ENCODE measurements at regions not wholly inside any gene's neighbourhood (a gene's known extent, or its start where the extent isn't known, plus 50 kb on each side); places are given as distances from the start of the nearest gene placed in this dataset.

- no peak overlapping the region for H3K4me3 ChIP-seq (ENCODE audit: low read length)
- no peak overlapping the region for H3K27ac ChIP-seq (ENCODE audit: low read length)
- no peak overlapping the region for H2AFZ ChIP-seq (ENCODE audit: low read depth, low read length)
- no peaks in the 10 kb centered on the region for H3K4me1 ChIP-seq (ENCODE audit: low read length)
- H3K4me2 ChIP-seq (ENCODE audit: low read length), result no peak overlapping the region
- no peak for TF ChIP-seq CTCF (IDR thresholded peaks at IDR 0.05; ENCODE audit: low read depth, low read length)
- TF ChIP-seq EZH2phosphoT487 (IDR thresholded peaks at IDR 0.05; ENCODE audit: low read depth), result no peak
- H3K27me3 ChIP-seq (ENCODE audit: low read depth, low read length), result no peaks in the 10 kb centered on the region
- no peaks in the 10 kb centered on the region for H3K36me3 ChIP-seq (replicated peaks; ENCODE audit: low read depth, low read length)
- no peaks in the 10 kb centered on the region for H4K20me1 ChIP-seq (ENCODE audit: insufficient read depth, low read length)
- no peaks in the 10 kb centered on the region for H3K9me3 ChIP-seq (ENCODE audit: insufficient read depth, low read length)
- no peak overlapping the region for H3K9ac ChIP-seq (ENCODE audit: low read length)
- no peaks in the 10 kb centered on the region for H3K79me2 ChIP-seq (ENCODE audit: low read length)
These were observed 855.6 kb downstream of the TBC1D32 start for GRCh38 chr6:120478650-120479049.

- no peak overlapping the region for H3K4me3 ChIP-seq (ENCODE audit: low read length)
- no peaks in the 10 kb centered on the region for H3K4me1 ChIP-seq (ENCODE audit: low read length)
- H3K36me3 ChIP-seq (replicated peaks; ENCODE audit: low read depth, low read length), result no peaks in the 10 kb centered on the region
- no peaks in the 10 kb centered on the region for H3K9me3 ChIP-seq (ENCODE audit: insufficient read depth, low read length)
- H2AFZ ChIP-seq (ENCODE audit: low read depth, low read length), result no peak overlapping the region
- H3K27ac ChIP-seq (ENCODE audit: low read length), result no peak overlapping the region
- H3K9ac ChIP-seq (ENCODE audit: low read length), result no peak overlapping the region
- no peaks in the 10 kb centered on the region for H4K20me1 ChIP-seq (ENCODE audit: insufficient read depth, low read length)
- no peak overlapping the region for H3K4me2 ChIP-seq (ENCODE audit: low read length)
- no peaks in the 10 kb centered on the region for H3K27me3 ChIP-seq (ENCODE audit: low read depth, low read length)
- H3K79me2 ChIP-seq (ENCODE audit: low read length), result no peaks in the 10 kb centered on the region
- TF ChIP-seq EZH2phosphoT487 (IDR thresholded peaks at IDR 0.05; ENCODE audit: low read depth) (no peak), CTCF (IDR thresholded peaks at IDR 0.05; ENCODE audit: low read depth, low read length) (no peak)
These were observed 860.5 kb downstream of the TBC1D32 start for GRCh38 chr6:120473804-120474203.

- Histone ChIP-seq H3K4me1 (ENCODE audit: low read length) (no peaks in the 10 kb centered on the region), H3K4me3 (ENCODE audit: low read length) (no peak overlapping the region), H3K9ac (ENCODE audit: low read length) (no peak overlapping the region), H3K9me3 (ENCODE audit: insufficient read depth, low read length) (no peaks in the 10 kb centered on the region), H3K27me3 (ENCODE audit: low read depth, low read length) (no peaks in the 10 kb centered on the region), H3K79me2 (ENCODE audit: low read length) (no peaks in the 10 kb centered on the region), H3K36me3 (replicated peaks; ENCODE audit: low read depth, low read length) (no peaks in the 10 kb centered on the region), H4K20me1 (ENCODE audit: insufficient read depth, low read length) (no peaks in the 10 kb centered on the region), H3K27ac (ENCODE audit: low read length) (no peak overlapping the region), H3K4me2 (ENCODE audit: low read length) (no peak overlapping the region), H2AFZ (ENCODE audit: low read depth, low read length) (no peak overlapping the region)
- no peak for TF ChIP-seq CTCF (IDR thresholded peaks at IDR 0.05; ENCODE audit: low read depth, low read length)
- TF ChIP-seq EZH2phosphoT487 (IDR thresholded peaks at IDR 0.05; ENCODE audit: low read depth), result no peak
These were observed 865.8 kb downstream of the TBC1D32 start for GRCh38 chr6:120468486-120468885.

GRCh38 chr6:120451508-120451907 lies 882.8 kb downstream of the TBC1D32 start:
- no peaks in the 10 kb centered on the region for H3K27me3 ChIP-seq (ENCODE audit: low read depth, low read length)
- H3K4me3 ChIP-seq (ENCODE audit: low read length), result no peak overlapping the region
- H3K79me2 ChIP-seq (ENCODE audit: low read length), result no peaks in the 10 kb centered on the region
- no peak overlapping the region for H2AFZ ChIP-seq (ENCODE audit: low read depth, low read length)
- no peak overlapping the region for H3K9ac ChIP-seq (ENCODE audit: low read length)
- H4K20me1 ChIP-seq (ENCODE audit: insufficient read depth, low read length), result no peaks in the 10 kb centered on the region
- no peak overlapping the region for H3K4me2 ChIP-seq (ENCODE audit: low read length)
- no peak overlapping the region for H3K27ac ChIP-seq (ENCODE audit: low read length)
- no peaks in the 10 kb centered on the region for H3K9me3 ChIP-seq (ENCODE audit: insufficient read depth, low read length)
- H3K36me3 ChIP-seq (replicated peaks; ENCODE audit: low read depth, low read length), result no peaks in the 10 kb centered on the region
- TF ChIP-seq EZH2phosphoT487 (IDR thresholded peaks at IDR 0.05; ENCODE audit: low read depth) (no peak), CTCF (IDR thresholded peaks at IDR 0.05; ENCODE audit: low read depth, low read length) (no peak)
- H3K4me1 ChIP-seq (ENCODE audit: low read length), result no peaks in the 10 kb centered on the region
